ENCODE measurements at regions not wholly inside any gene's neighbourhood (a gene's known extent, or its start where the extent isn't known, plus 50 kb on each side); places are given as distances from the start of the nearest gene placed in this dataset.

- DNase-seq (ENCODE audit: low spot score in 2 of 2): no peak
- no peak for FAIRE-seq
These were observed 231.9 kb upstream of the SALL1 start for GRCh38 chr16:51382940-51383339.

- FAIRE-seq: no peak
- no peak for DNase-seq (ENCODE audit: low spot score in 2 of 2)
These were observed 231.1 kb upstream of the SALL1 start for GRCh38 chr16:51382211-51382610.

GRCh38 chr16:51376080-51376479, 225.0 kb upstream of the SALL1 start:
- FAIRE-seq: no peak
- no peak for DNase-seq (ENCODE audit: low spot score in 2 of 2)

- DNase-seq (ENCODE audit: low spot score in 2 of 2) (no peak), FAIRE-seq (no peak)
These were observed 223.7 kb upstream of the SALL1 start for GRCh38 chr16:51374790-51375189.

GRCh38 chr16:51374346-51374745, 223.3 kb upstream of the SALL1 start:
- DNase-seq (ENCODE audit: low spot score in 2 of 2): no peak

GRCh38 chr16:51365715-51366114, 214.6 kb upstream of the SALL1 start:
- no peak for FAIRE-seq
- no peak for DNase-seq (ENCODE audit: low spot score in 2 of 2)

More at GRCh38 chr16:51374346-51374745, 223.3 kb upstream of the SALL1 start:
- FAIRE-seq: no peak

- no peak for FAIRE-seq
These were observed 208.3 kb upstream of the SALL1 start for GRCh38 chr16:51359141-51359955.

GRCh38 chr16:51357839-51358238, 206.8 kb upstream of the SALL1 start:
- FAIRE-seq (no peak), DNase-seq (ENCODE audit: low spot score in 2 of 2) (no peak)

More at GRCh38 chr16:51359141-51359955, 208.3 kb upstream of the SALL1 start:
- peak; percentile 12 to 16 for DNase-seq (ENCODE audit: low spot score in 2 of 2)

GRCh38 chr16:51355875-51356274, 204.8 kb upstream of the SALL1 start:
- DNase-seq (ENCODE audit: low spot score in 2 of 2) (no peak), FAIRE-seq (no peak)

- no peak for FAIRE-seq
- no peak for DNase-seq (ENCODE audit: low spot score in 2 of 2)
These were observed 204.1 kb upstream of the SALL1 start for GRCh38 chr16:51355195-51355594.

- no peak for DNase-seq (ENCODE audit: low spot score in 2 of 2)
- no peak for FAIRE-seq
These were observed 202.0 kb upstream of the SALL1 start for GRCh38 chr16:51353055-51353454.

GRCh38 chr16:51349626-51350025, 198.6 kb upstream of the SALL1 start:
- DNase-seq (ENCODE audit: low spot score in 2 of 2) (no peak), FAIRE-seq (no peak)

GRCh38 chr16:51343411-51343810, 192.3 kb upstream of the SALL1 start:
- FAIRE-seq: no peak

GRCh38 chr16:51341204-51341603, 190.1 kb upstream of the SALL1 start:
- FAIRE-seq (no peak), DNase-seq (ENCODE audit: low spot score in 2 of 2) (no peak)

More at GRCh38 chr16:51343411-51343810, 192.3 kb upstream of the SALL1 start:
- no peak for DNase-seq (ENCODE audit: low spot score in 2 of 2)

- no peak for FAIRE-seq
- no peak for DNase-seq (ENCODE audit: low spot score in 2 of 2)
These were observed 186.6 kb upstream of the SALL1 start for GRCh38 chr16:51337662-51338061.

- FAIRE-seq: no peak
- DNase-seq (ENCODE audit: low spot score in 2 of 2): no peak
These were observed 177.7 kb upstream of the SALL1 start for GRCh38 chr16:51328733-51329132.

GRCh38 chr16:51327001-51327400, 175.9 kb upstream of the SALL1 start:
- FAIRE-seq (no peak), DNase-seq (ENCODE audit: low spot score in 2 of 2) (no peak)

GRCh38 chr16:51326131-51326856, 175.2 kb upstream of the SALL1 start:
- FAIRE-seq (no peak), DNase-seq (ENCODE audit: low spot score in 2 of 2) (peak in 1 of 2 donors; percentile 18)

- FAIRE-seq: no peak
- DNase-seq (ENCODE audit: low spot score in 2 of 2): no peak
These were observed 170.2 kb upstream of the SALL1 start for GRCh38 chr16:51321251-51321650.

GRCh38 chr16:51317575-51317974, 166.5 kb upstream of the SALL1 start:
- DNase-seq (ENCODE audit: low spot score in 2 of 2) (no peak), FAIRE-seq (no peak)

- no peak for DNase-seq (ENCODE audit: low spot score in 2 of 2)
These were observed 162.1 kb upstream of the SALL1 start for GRCh38 chr16:51313198-51313597.

More at GRCh38 chr16:51313198-51313597, 162.1 kb upstream of the SALL1 start:
- no peak for FAIRE-seq

Data from frontal cortex (tissue), 3 donors.